Trophoblast cell (in vitro differentiated cells and primary cell): ENCODE measurements at regions not wholly inside any gene's neighbourhood (a gene's known extent, or its start where the extent isn't known, plus 50 kb on each side); places are given as distances from the start of the nearest gene placed in this dataset.

ENCODE experiments used
- DNase-seq, 2 donors: peaks; one replicate each; pipeline ENCODE4 v3.0.0-alpha.2; 2016
- H2AFZ ChIP-seq: 2 replicates; pipeline ENCODE4 v1.6.1; 2013; ENCODE audit warnings: low read length, moderate library complexity, mild to moderate bottlenecking; ENCODE audit not compliant: insufficient read depth, poor library complexity
- H2AK5ac ChIP-seq: 2 replicates; pipeline ENCODE4 v1.6.1; 2013; ENCODE audit warnings: mild to moderate bottlenecking, low read length
- H2BK120ac ChIP-seq: 2 replicates; pipeline ENCODE4 v1.6.1; 2013; ENCODE audit warnings: low read length, mild to moderate bottlenecking, moderate library complexity; ENCODE audit not compliant: insufficient read depth, poor library complexity
- H2BK12ac ChIP-seq: 2 replicates; pipeline ENCODE4 v1.6.1; 2013; ENCODE audit warnings: mild to moderate bottlenecking, low read length, moderate library complexity
- H2BK5ac ChIP-seq: 2 replicates; pipeline ENCODE4 v1.6.1; 2013; ENCODE audit warnings: low read length, low read depth, moderate library complexity, mild to moderate bottlenecking; ENCODE audit not compliant: poor library complexity
- H3K14ac ChIP-seq: 2 replicates; pipeline ENCODE4 v1.6.1; 2013; ENCODE audit warnings: mild to moderate bottlenecking, low read length
- H3K18ac ChIP-seq: 2 replicates; pipeline ENCODE4 v1.6.1; 2013; ENCODE audit warnings: mild to moderate bottlenecking, low read length
- H3K23ac ChIP-seq: 2 replicates; pipeline ENCODE4 v1.6.1; 2013; ENCODE audit warnings: low read length
- H3K27ac ChIP-seq: 2 replicates; pipeline ENCODE4 v1.5.1; 2013; ENCODE audit warnings: low read depth, mild to moderate bottlenecking, inconsistent platforms, low read length, moderate library complexity
- H3K27me3 ChIP-seq: 2 replicates; pipeline ENCODE4 v1.6.1; 2013; ENCODE audit warnings: inconsistent platforms, mild to moderate bottlenecking, low read length, moderate library complexity; ENCODE audit not compliant: insufficient read depth
- H3K36me3 ChIP-seq, 2 experiments: 1 replicate in 1 of 2; 2 replicates in 1 of 2; pipeline ENCODE4 v1.6.1; 2013; ENCODE audit warnings: low read length in 2 of 2, mild to moderate bottlenecking in 2 of 2, moderate library complexity in 1 of 2; ENCODE audit not compliant: insufficient read depth in 2 of 2, control insufficient read depth in 1 of 2
- H3K4ac ChIP-seq: 2 replicates; pipeline ENCODE4 v1.6.1; 2013; ENCODE audit warnings: low read depth, mild to moderate bottlenecking, low read length, moderate library complexity
- H3K4me1 ChIP-seq, 2 experiments: 1 replicate in 1 of 2; 2 replicates in 1 of 2; pipeline ENCODE4 v1.6.1; 2013; ENCODE audit warnings: low read length in 2 of 2, mild to moderate bottlenecking in 2 of 2, moderate library complexity in 1 of 2; ENCODE audit not compliant: insufficient read depth in 2 of 2, control insufficient read depth in 1 of 2
- H3K4me2 ChIP-seq: 2 replicates; pipeline ENCODE4 v1.6.1; 2013; ENCODE audit warnings: inconsistent platforms, mild to moderate bottlenecking, low read length, moderate library complexity
- H3K4me3 ChIP-seq: 2 replicates; pipeline ENCODE4 v1.5.1; 2013; ENCODE audit warnings: mild to moderate bottlenecking, low read depth, low read length, inconsistent platforms
- H3K79me1 ChIP-seq: one replicate; pipeline ENCODE4 v1.6.1; 2013; ENCODE audit warnings: low read length
- H3K79me2 ChIP-seq: 2 replicates; pipeline ENCODE4 v1.6.1; 2013; ENCODE audit warnings: low read length, mild to moderate bottlenecking; ENCODE audit not compliant: control insufficient read depth, insufficient read depth, poor library complexity
- H3K9ac ChIP-seq: 2 replicates; pipeline ENCODE4 v1.6.1; 2013; ENCODE audit warnings: mild to moderate bottlenecking, low read length
- H3K9me3 ChIP-seq: 2 replicates; pipeline ENCODE4 v1.6.1; 2013; ENCODE audit warnings: low read depth, mild to moderate bottlenecking, control low read depth, inconsistent platforms, low read length; ENCODE audit not compliant: insufficient read depth
- H4K12ac ChIP-seq: 2 replicates; pipeline ENCODE4 v1.6.1; 2013; ENCODE audit warnings: low read depth, mild to moderate bottlenecking, low read length, moderate library complexity
- H4K8ac ChIP-seq: 2 replicates; pipeline ENCODE4 v1.6.1; 2013; ENCODE audit warnings: low read depth, mild to moderate bottlenecking, low read length, moderate library complexity
- H4K91ac ChIP-seq: one replicate; pipeline ENCODE4 v1.6.1; 2013; ENCODE audit warnings: low read depth, mild to moderate bottlenecking, low read length, moderate library complexity
- WGBS: extraction: QIAGEN DNeasy Blood & Tissue Kit; methylation state at CpG from one replicate; pipeline ENCODE4 v1.1.7; 2013; ENCODE audit warnings: missing lambda C conversion rate; ENCODE audit not compliant: insufficient read length, insufficient coverage; ENCODE audit errors: extremely low coverage; 5-methylcytosine and 5-hydroxymethylcytosine counted together

GRCh38 chr6:156345700-156346099 lies 431.5 kb upstream of the ARID1B start:
- H3K4me1 ChIP-seq = no peaks in the 10 kb centered on the region
- no peak overlapping the region for H3K18ac ChIP-seq
- H3K79me1 ChIP-seq = no peaks in the 10 kb centered on the region
- no peak overlapping the region for H2AK5ac ChIP-seq
- H3K23ac ChIP-seq = no peak overlapping the region
- H3K9ac ChIP-seq = no peak overlapping the region
- H3K36me3 ChIP-seq = no peaks in the 10 kb centered on the region
- no peak overlapping the region for H2AFZ ChIP-seq
- H4K8ac ChIP-seq = no peak overlapping the region
- H3K9me3 ChIP-seq = no peaks in the 10 kb centered on the region
- WGBS = no CpG with 5 or more reads among the region's 7 CpGs
- no peak overlapping the region for H3K4me3 ChIP-seq
- H3K79me2 ChIP-seq = no peaks in the 10 kb centered on the region
- no peaks in the 10 kb centered on the region for H3K27me3 ChIP-seq
- DNase-seq = no peak
- no peak overlapping the region for H3K4ac ChIP-seq
- no peak overlapping the region for H3K4me2 ChIP-seq
- no peak overlapping the region for H3K14ac ChIP-seq
- H4K12ac ChIP-seq = no peak overlapping the region
- H4K91ac ChIP-seq = no peak overlapping the region
- H3K27ac ChIP-seq = no peak overlapping the region
- H2BK5ac ChIP-seq = no peak overlapping the region
- no peak overlapping the region for H2BK12ac ChIP-seq
- no peak overlapping the region for H2BK120ac ChIP-seq

- H3K4me1 ChIP-seq = no peaks in the 10 kb centered on the region
- no peaks in the 10 kb centered on the region for H3K36me3 ChIP-seq
- no peaks in the 10 kb centered on the region for H3K79me2 ChIP-seq
- no peak overlapping the region for H3K4ac ChIP-seq
- H2AK5ac ChIP-seq = no peak overlapping the region
- no peak overlapping the region for H2BK120ac ChIP-seq
- H2AFZ ChIP-seq = no peak overlapping the region
- H3K9ac ChIP-seq = no peak overlapping the region
- H4K12ac ChIP-seq = no peak overlapping the region
- H3K27me3 ChIP-seq = no peaks in the 10 kb centered on the region
- no peak overlapping the region for H3K4me3 ChIP-seq
- no peak overlapping the region for H3K27ac ChIP-seq
- no CpG with 5 or more reads among the region's 2 CpGs for WGBS
- no peak overlapping the region for H3K23ac ChIP-seq
- no peaks in the 10 kb centered on the region for H3K9me3 ChIP-seq
- H3K4me2 ChIP-seq = no peak overlapping the region
- no peak overlapping the region for H2BK12ac ChIP-seq
- H4K91ac ChIP-seq = no peak overlapping the region
- no peak overlapping the region for H4K8ac ChIP-seq
- DNase-seq = no peak
- no peak overlapping the region for H2BK5ac ChIP-seq
- H3K18ac ChIP-seq = no peak overlapping the region
- no peak overlapping the region for H3K14ac ChIP-seq
- no peaks in the 10 kb centered on the region for H3K79me1 ChIP-seq
Measured at GRCh38 chr6:156344491-156344890, 432.7 kb upstream of the ARID1B start.

GRCh38 chr6:156337801-156338200 lies 439.4 kb upstream of the ARID1B start:
- Histone ChIP-seq H3K79me2 (no peaks in the 10 kb centered on the region), H2BK5ac (no peak overlapping the region), H3K9ac (no peak overlapping the region), H3K79me1 (no peaks in the 10 kb centered on the region), H4K91ac (no peak overlapping the region), H3K14ac (no peak overlapping the region), H2AK5ac (no peak overlapping the region), H3K4ac (no peak overlapping the region), H3K4me1 (no peaks in the 10 kb centered on the region), H3K9me3 (no peaks in the 10 kb centered on the region), H3K23ac (no peak overlapping the region), H3K27me3 (no peaks in the 10 kb centered on the region), H3K4me2 (no peak overlapping the region), H3K4me3 (no peak overlapping the region), H4K8ac (no peak overlapping the region), H4K12ac (no peak overlapping the region), H2AFZ (no peak overlapping the region), H3K36me3 (no peaks in the 10 kb centered on the region), H2BK12ac (no peak overlapping the region), H3K18ac (no peak overlapping the region), H3K27ac (no peak overlapping the region), H2BK120ac (no peak overlapping the region)
- no peak for DNase-seq
- no CpG with 5 or more reads among the region's 4 CpGs for WGBS

GRCh38 chr6:156336733-156337132 lies 440.4 kb upstream of the ARID1B start:
- no peak overlapping the region for H3K23ac ChIP-seq
- H3K9ac ChIP-seq = no peak overlapping the region
- H2AK5ac ChIP-seq = no peak overlapping the region
- no peaks in the 10 kb centered on the region for H3K79me2 ChIP-seq
- no peak overlapping the region for H3K4ac ChIP-seq
- H3K4me2 ChIP-seq = no peak overlapping the region
- H3K36me3 ChIP-seq = no peaks in the 10 kb centered on the region
- H4K91ac ChIP-seq = no peak overlapping the region
- no peak overlapping the region for H2BK5ac ChIP-seq
- DNase-seq = no peak
- H3K18ac ChIP-seq = no peak overlapping the region
- no peak overlapping the region for H3K4me3 ChIP-seq
- H3K27me3 ChIP-seq = no peaks in the 10 kb centered on the region
- H4K12ac ChIP-seq = no peak overlapping the region
- no peaks in the 10 kb centered on the region for H3K79me1 ChIP-seq
- no peak overlapping the region for H2BK120ac ChIP-seq
- H3K9me3 ChIP-seq = no peaks in the 10 kb centered on the region
- no peak overlapping the region for H2AFZ ChIP-seq
- H3K27ac ChIP-seq = no peak overlapping the region
- no peaks in the 10 kb centered on the region for H3K4me1 ChIP-seq
- H4K8ac ChIP-seq = no peak overlapping the region
- no peak overlapping the region for H3K14ac ChIP-seq
- no CpG with 5 or more reads among the region's 3 CpGs for WGBS
- H2BK12ac ChIP-seq = no peak overlapping the region
